GM10248 (cell line): ENCODE measurements at regions not wholly inside any gene's neighbourhood (a gene's known extent, or its start where the extent isn't known, plus 50 kb on each side); places are given as distances from the start of the nearest gene placed in this dataset.

Experiments used
- CTCF ChIA-PET: fragments of 300-600 bp; sonication (Branson Sonifier 250); formaldehyde crosslinking; extraction: SDS; loops from one replicate; lab custom pipeline; 2021; ENCODE audit warnings: antibody characterized with exemption; lab: Yijun Ruan, JAX
- POLR2A ChIA-PET: fragments of 350-650 bp; sonication (Branson Sonifier 250); formaldehyde crosslinking; extraction: SDS; loops from one replicate; lab custom pipeline; 2020; ENCODE audit warnings: antibody characterized with exemption; lab: Yijun Ruan, JAX
- DNase-seq: peaks from one replicate; pipeline ENCODE4 v3.0.0; 2012; ENCODE audit errors: extremely low spot score
- CTCF ChIP-seq: IDR thresholded peaks from 2 replicates; pipeline ENCODE4 v1.5.1; 2012; ENCODE audit warnings: mild to moderate bottlenecking, low read depth; ENCODE audit errors: extremely low read depth, missing control alignments, control extremely low read depth

- no peak for DNase-seq
- no peak for TF ChIP-seq CTCF
- CTCF ChIA-PET, result interaction anchor here (2.1 to 2.3 kb wide), 2 partner anchors 10 to 13 kb away, joined by 5 to 10 read pairs; no protein-coding TSS in a partner anchor
- POLR2A ChIA-PET, result no interaction called here
Observed at GRCh38 chr21:16476056-16476825, 746.5 kb downstream of the USP25 start.

- DNase-seq, result no peak
- TF ChIP-seq CTCF, result no peak
- ChIA-PET CTCF (interaction anchor here (1.9 kb wide), 1 partner anchor 11 kb away, joined by 5 read pairs; no protein-coding TSS in a partner anchor), POLR2A (no interaction called here)
Observed at GRCh38 chr21:16488042-16488441, 758.3 kb downstream of the USP25 start.

- no peak for DNase-seq
- ChIA-PET CTCF (no interaction called here), POLR2A (no interaction called here)
- TF ChIP-seq CTCF, result no peak
Observed at GRCh38 chr21:16492356-16492755, 762.6 kb downstream of the USP25 start.

GRCh38 chr21:16492892-16493291, 763.1 kb downstream of the USP25 start:
- ChIA-PET CTCF (no interaction called here), POLR2A (no interaction called here)
- no peak for TF ChIP-seq CTCF
- DNase-seq, result no peak

- ChIA-PET CTCF (interaction anchor here (0.9 to 1.3 kb wide), 2 partner anchors 9 to 26 kb away, joined by 3 read pairs; no protein-coding TSS in a partner anchor), POLR2A (no interaction called here)
- no peak for DNase-seq
Observed at GRCh38 chr21:16496609-16497008, 766.8 kb downstream of the USP25 start.

GRCh38 chr21:16500271-16500670, 770.5 kb downstream of the USP25 start:
- ChIA-PET CTCF (interaction anchor here (1.3 kb wide), 1 partner anchor 11 kb away, joined by 3 read pairs; no protein-coding TSS in a partner anchor), POLR2A (no interaction called here)
- TF ChIP-seq CTCF, result no peak
- DNase-seq, result no peak

More at GRCh38 chr21:16496609-16497008, 766.8 kb downstream of the USP25 start:
- TF ChIP-seq CTCF, result no peak
